Loucy (cell line): ENCODE measurements at regions not wholly inside any gene's neighbourhood (a gene's known extent, or its start where the extent isn't known, plus 50 kb on each side); places are given as distances from the start of the nearest gene placed in this dataset.

Experiments used
- CTCF ChIP-seq: fragments of 200-600 bp; sonication (generic); conservative IDR thresholded peaks from 2 replicates; pipeline ENCODE4 v1.5.1; 2014; ENCODE audit warnings: mild to moderate bottlenecking, antibody characterized with exemption, low read length
- EZH2phosphoT487 ChIP-seq: fragments of 200-600 bp; IDR thresholded peaks from 2 replicates; pipeline ENCODE4 v1.6.1; 2018; ENCODE audit warnings: antibody characterized with exemption, mild to moderate bottlenecking, moderate library complexity, borderline replicate concordance

- TF ChIP-seq CTCF (no peak), EZH2phosphoT487 (no peak)
Observed at GRCh38 chr17:56011406-56012131, 141.7 kb upstream of the ANKFN1 start.
